ENCODE measurements at regions not wholly inside any gene's neighbourhood (a gene's known extent, or its start where the extent isn't known, plus 50 kb on each side); places are given as distances from the start of the nearest gene placed in this dataset.

GRCh38 chr7:63030061-63030460 lies 968.6 kb upstream of the ZNF722 start:
- ATAC-seq (no peak), DNase-seq (no peak)
- no peaks in the 10 kb centered on the region for H3K4me1 ChIP-seq
- TF ChIP-seq, protein P1, sequence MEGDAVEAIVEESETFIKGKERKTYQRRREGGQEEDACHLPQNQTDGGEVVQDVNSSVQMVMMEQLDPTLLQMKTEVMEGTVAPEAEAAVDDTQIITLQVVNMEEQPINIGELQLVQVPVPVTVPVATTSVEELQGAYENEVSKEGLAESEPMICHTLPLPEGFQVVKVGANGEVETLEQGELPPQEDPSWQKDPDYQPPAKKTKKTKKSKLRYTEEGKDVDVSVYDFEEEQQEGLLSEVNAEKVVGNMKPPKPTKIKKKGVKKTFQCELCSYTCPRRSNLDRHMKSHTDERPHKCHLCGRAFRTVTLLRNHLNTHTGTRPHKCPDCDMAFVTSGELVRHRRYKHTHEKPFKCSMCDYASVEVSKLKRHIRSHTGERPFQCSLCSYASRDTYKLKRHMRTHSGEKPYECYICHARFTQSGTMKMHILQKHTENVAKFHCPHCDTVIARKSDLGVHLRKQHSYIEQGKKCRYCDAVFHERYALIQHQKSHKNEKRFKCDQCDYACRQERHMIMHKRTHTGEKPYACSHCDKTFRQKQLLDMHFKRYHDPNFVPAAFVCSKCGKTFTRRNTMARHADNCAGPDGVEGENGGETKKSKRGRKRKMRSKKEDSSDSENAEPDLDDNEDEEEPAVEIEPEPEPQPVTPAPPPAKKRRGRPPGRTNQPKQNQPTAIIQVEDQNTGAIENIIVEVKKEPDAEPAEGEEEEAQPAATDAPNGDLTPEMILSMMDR (IDR thresholded peaks at IDR 0.05) = no peak
- H3K27ac ChIP-seq = no peak overlapping the region
- no peak overlapping the region for H3K4me3 ChIP-seq
- no peaks in the 10 kb centered on the region for H3K27me3 ChIP-seq (ENCODE audit: insufficient read depth in 3 of 3, low read length in 2 of 3)
- peaks cover 6% of the 10 kb centered on the region for H3K9me3 ChIP-seq
- intact Hi-C loops (cut with DNase I) = no loop called here
- WGBS, 3 donors = 64 to 68% (median 66%) methylated on average over 13 of the region's 13 CpGs
- H3K36me3 ChIP-seq (ENCODE audit: insufficient read depth in 1 of 2, low read depth in 1 of 2) = no peaks in the 10 kb centered on the region

DNA sequence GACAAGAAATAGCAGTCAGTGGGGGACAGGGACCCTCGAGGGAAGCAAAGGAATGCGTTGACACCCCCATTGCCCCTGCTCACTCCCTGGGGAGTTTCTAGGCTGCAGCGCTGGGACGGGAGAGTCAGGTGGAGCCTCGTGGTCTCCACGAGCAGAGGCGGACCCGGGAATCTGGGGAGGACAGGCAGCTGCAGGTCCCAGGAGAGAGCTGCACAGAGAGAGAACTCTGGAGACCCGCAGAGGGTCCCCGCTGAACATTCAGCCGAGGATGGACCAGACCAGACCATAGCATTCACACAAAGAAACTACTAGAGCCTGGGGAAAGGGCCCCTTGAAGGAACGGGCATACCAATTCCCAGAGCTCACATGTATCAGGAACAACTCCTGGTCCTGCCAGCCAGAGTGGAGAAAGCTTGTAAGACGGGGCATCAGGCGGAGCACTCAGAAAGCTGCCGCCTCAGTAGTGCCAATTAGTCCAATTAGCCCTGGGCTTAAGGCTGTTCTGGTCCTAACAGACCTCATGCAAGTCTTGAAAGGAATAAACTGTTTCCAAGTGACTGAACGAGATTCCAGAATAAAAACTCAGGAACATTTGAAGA lies 966.7 kb upstream of the ZNF722 start:
- Histone ChIP-seq H3K27ac (no peak overlapping the region), H3K27me3 (ENCODE audit: insufficient read depth in 3 of 3, low read length in 2 of 3) (no peaks in the 10 kb centered on the region), H3K4me3 (no peak overlapping the region), H3K9me3 (peaks cover 6% of the 10 kb centered on the region), H3K36me3 (ENCODE audit: insufficient read depth in 1 of 2, low read depth in 1 of 2) (no peaks in the 10 kb centered on the region), H3K4me1 (no peaks in the 10 kb centered on the region)
- ATAC-seq (no peak), DNase-seq (no peak)
- 72 to 77% (median 75%) methylated on average over 16 of the region's 16 CpGs for WGBS, 3 donors
- intact Hi-C loops (cut with DNase I) = no loop called here
- TF ChIP-seq, protein P1 (IDR thresholded peaks at IDR 0.05) = no peak

GRCh38 chr7:63037242-63037641 lies 961.4 kb upstream of the ZNF722 start:
- WGBS, 3 donors = 50 to 66% (median 64%) methylated on average over 6 of the region's 6 CpGs

DNA sequence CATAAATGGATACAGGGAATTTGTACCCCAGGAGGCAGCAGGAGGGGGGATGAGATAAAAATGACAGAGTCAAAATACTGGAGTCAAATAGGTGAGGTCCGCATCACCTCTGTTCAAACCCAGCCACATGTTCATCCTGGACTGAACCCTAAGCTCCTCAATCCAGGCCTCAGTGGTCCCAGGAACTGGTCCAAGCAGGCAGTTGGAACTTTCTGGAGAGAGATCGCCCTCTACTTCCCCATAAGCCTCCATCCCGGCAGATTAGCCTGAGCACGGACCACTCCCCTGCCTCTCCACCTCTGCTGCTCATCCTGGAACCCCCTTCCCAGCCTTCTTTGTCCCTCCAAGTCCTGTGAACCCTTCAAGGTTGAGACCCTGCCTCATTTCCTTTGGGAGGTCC lies 959.7 kb upstream of the ZNF722 start:
- ATAC-seq (no peak), DNase-seq (no peak)
- Histone ChIP-seq H3K27me3 (ENCODE audit: insufficient read depth in 3 of 3, low read length in 2 of 3) (no peaks in the 10 kb centered on the region), H3K36me3 (ENCODE audit: insufficient read depth in 1 of 2, low read depth in 1 of 2) (no peaks in the 10 kb centered on the region), H3K4me3 (no peak overlapping the region), H3K9me3 (no peaks in the 10 kb centered on the region), H3K27ac (no peak overlapping the region), H3K4me1 (no peaks in the 10 kb centered on the region)
- 79 to 88% (median 88%) methylated on average over 4 of the region's 4 CpGs for WGBS, 3 donors
- TF ChIP-seq, protein P1 (IDR thresholded peaks at IDR 0.05) = no peak
- intact Hi-C loops (cut with DNase I) = no loop called here

More at GRCh38 chr7:63037242-63037641, 961.4 kb upstream of the ZNF722 start:
- intact Hi-C loops (cut with DNase I) = no loop called here
- ATAC-seq (no peak), DNase-seq (no peak)
- Histone ChIP-seq H3K27me3 (ENCODE audit: insufficient read depth in 3 of 3, low read length in 2 of 3) (no peaks in the 10 kb centered on the region), H3K4me1 (no peaks in the 10 kb centered on the region), H3K27ac (no peak overlapping the region), H3K9me3 (peaks cover 3% of the 10 kb centered on the region), H3K4me3 (no peak overlapping the region), H3K36me3 (ENCODE audit: insufficient read depth in 1 of 2, low read depth in 1 of 2) (no peaks in the 10 kb centered on the region)
- TF ChIP-seq, protein P1 (IDR thresholded peaks at IDR 0.05) = no peak

GRCh38 chr7:63039882-63040281 lies 958.8 kb upstream of the ZNF722 start:
- intact Hi-C loops (cut with DNase I) = no loop called here
- DNase-seq = no peak
- H3K27me3 ChIP-seq (ENCODE audit: insufficient read depth in 3 of 3, low read length in 2 of 3) = no peaks in the 10 kb centered on the region
- no peak for ATAC-seq
- H3K4me3 ChIP-seq = no peak overlapping the region
- 84 to 85% (median 85%) methylated on average over 8 of the region's 8 CpGs for WGBS, 3 donors
- H3K4me1 ChIP-seq = no peaks in the 10 kb centered on the region
- TF ChIP-seq, protein P1 (IDR thresholded peaks at IDR 0.05) = no peak
- no peak overlapping the region for H3K27ac ChIP-seq
- H3K9me3 ChIP-seq = no peaks in the 10 kb centered on the region
- H3K36me3 ChIP-seq (ENCODE audit: insufficient read depth in 1 of 2, low read depth in 1 of 2) = no peaks in the 10 kb centered on the region

Measured in psoas muscle (tissue), 7 donors.